ENCODE measurements at regions not wholly inside any gene's neighbourhood (a gene's known extent, or its start where the extent isn't known, plus 50 kb on each side); places are given as distances from the start of the nearest gene placed in this dataset.

- TF ChIP-seq CTCF (IDR thresholded peaks at IDR 0.05; ENCODE audit: insufficient read depth, low read depth, low read length): no peak
- TF ChIP-seq EZH2 (IDR thresholded peaks at IDR 0.05; ENCODE audit: insufficient read depth, low read length): no peak
Observed at GRCh38 chr14:105888784-105889665, 362.6 kb downstream of the TMEM121 start.
